GM12873 (cell line): ENCODE measurements at regions not wholly inside any gene's neighbourhood (a gene's known extent, or its start where the extent isn't known, plus 50 kb on each side); places are given as distances from the start of the nearest gene placed in this dataset.
A peak's percentile ranks its signal among the peaks of the same experiment; 100 is the strongest.

Experiments used
- TF ChIP-seq, protein P1 (sequence below): IDR thresholded peaks from 2 replicates; pipeline ENCODE4 v1.5.1; 2012; ENCODE audit warnings: low read depth, mild to moderate bottlenecking, moderate library complexity, low read length, control low read depth; ENCODE audit not compliant: insufficient read depth; ENCODE audit errors: missing control alignments

DNA sequence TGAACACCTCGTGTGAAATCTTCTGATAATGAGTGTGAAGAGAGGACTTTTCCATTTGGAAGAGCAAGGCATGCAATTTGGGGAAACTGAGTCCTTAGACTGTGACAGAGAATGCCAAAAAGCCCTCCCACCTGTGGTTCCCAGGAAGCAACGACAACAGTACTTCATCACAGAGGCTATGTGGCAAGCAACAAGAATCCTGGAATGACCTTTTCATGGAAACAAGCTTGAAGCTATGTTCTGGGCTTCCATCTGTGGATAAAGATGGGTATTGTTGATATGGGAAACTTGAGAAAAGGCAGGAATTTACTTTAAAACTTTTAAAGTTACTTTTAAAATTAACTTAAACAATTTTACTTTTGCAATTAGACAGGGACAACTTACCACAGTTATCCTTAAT lies 131.2 kb upstream of the ANKH start:
- TF ChIP-seq, protein P1, sequence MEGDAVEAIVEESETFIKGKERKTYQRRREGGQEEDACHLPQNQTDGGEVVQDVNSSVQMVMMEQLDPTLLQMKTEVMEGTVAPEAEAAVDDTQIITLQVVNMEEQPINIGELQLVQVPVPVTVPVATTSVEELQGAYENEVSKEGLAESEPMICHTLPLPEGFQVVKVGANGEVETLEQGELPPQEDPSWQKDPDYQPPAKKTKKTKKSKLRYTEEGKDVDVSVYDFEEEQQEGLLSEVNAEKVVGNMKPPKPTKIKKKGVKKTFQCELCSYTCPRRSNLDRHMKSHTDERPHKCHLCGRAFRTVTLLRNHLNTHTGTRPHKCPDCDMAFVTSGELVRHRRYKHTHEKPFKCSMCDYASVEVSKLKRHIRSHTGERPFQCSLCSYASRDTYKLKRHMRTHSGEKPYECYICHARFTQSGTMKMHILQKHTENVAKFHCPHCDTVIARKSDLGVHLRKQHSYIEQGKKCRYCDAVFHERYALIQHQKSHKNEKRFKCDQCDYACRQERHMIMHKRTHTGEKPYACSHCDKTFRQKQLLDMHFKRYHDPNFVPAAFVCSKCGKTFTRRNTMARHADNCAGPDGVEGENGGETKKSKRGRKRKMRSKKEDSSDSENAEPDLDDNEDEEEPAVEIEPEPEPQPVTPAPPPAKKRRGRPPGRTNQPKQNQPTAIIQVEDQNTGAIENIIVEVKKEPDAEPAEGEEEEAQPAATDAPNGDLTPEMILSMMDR = no peak

DNA sequence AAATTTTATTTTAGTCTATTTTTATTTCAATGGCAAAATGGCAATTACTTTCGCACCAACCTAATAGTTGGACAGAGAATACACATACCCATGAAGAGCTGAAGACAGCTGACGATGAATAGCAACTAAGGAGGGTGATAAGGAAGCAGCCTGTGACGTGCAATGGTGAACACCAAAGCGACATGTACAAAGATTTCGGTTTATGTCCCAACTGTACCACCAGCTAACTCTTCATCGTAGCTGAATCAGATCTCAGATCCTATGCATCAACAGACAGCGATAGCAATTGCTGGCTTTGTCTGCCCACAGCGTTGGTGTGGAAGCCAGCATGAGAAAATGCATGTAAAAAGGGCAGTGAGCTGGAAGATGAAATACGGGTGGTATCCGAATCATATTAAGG lies 130.6 kb upstream of the ANKH start:
- TF ChIP-seq, protein P1 = no peak

DNA sequence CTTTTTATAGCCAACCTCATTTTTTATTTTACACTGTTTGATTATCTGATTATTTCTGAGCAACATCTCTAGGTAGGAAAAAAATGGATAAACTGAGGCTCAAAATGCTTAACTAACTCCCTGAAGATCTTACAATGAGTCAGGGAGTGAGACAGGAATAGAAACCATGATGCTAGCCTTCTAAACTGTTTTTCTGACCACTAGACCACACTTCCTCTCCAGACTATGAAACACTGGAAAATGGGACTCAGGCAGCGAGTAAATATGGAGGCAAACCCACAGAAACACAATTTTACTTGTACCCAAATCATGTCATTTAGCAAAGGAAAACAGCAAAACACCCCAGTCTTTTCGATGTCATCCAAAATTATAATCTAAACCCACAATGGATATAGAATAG lies 129.9 kb upstream of the ANKH start:
- TF ChIP-seq, protein P1 = no peak

DNA sequence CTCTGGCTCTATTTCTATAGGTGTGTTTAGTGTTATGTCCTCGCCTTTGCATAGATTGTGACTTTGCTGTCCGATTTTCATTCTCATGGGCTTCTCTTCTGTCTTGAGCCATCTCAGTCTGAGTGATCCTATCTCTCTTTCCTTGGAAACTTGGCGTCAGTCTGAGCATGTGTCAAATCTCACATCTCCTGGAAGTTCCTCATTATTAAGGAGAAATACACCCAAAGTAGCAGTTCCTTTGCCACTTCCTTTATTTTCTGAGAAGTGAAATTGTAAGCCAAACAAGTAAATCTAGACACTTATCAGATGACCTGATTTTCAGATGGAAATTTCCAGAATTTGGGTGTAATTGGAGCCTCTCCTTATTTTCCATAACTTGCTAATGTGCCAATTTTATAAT lies 126.9 kb upstream of the ANKH start:
- TF ChIP-seq, protein P1 = no peak

DNA sequence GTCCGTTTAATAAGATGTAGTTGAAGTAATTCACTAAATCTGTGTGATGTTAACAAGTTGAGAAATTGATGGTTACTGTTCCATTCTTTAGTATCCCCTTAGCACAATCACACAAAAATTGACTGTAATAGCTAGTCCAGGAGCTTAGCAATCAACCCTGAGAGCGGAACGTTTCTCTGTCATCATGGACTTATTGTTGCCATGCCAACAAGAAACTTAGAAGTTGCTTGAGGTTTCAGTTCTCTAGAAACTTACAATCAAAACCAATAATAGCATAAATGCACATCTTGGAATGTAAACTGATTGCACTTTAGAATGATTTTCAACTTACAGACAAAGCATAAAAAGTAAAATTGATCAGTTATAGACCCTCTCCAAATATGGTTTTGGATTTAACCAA lies 125.4 kb upstream of the ANKH start:
- TF ChIP-seq, protein P1 = no peak

DNA sequence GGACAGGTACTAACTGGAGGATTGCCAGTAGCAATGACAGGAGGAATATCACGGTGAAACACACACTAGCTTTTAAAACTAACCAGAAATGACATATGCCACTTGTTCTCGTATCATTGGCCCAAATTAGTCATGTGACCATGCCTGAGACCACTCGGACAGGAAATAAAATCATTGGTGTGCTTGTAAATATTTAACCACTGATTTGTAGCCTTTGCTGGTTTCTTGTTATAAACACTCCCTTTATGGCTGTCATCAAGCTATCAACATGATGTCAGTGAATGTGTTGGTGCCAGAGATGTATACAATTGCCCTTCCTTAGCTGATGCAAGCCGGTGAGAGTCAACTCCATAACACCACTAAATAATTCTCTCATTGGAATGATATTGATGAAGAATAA lies 123.7 kb upstream of the ANKH start:
- TF ChIP-seq, protein P1 = no peak

DNA sequence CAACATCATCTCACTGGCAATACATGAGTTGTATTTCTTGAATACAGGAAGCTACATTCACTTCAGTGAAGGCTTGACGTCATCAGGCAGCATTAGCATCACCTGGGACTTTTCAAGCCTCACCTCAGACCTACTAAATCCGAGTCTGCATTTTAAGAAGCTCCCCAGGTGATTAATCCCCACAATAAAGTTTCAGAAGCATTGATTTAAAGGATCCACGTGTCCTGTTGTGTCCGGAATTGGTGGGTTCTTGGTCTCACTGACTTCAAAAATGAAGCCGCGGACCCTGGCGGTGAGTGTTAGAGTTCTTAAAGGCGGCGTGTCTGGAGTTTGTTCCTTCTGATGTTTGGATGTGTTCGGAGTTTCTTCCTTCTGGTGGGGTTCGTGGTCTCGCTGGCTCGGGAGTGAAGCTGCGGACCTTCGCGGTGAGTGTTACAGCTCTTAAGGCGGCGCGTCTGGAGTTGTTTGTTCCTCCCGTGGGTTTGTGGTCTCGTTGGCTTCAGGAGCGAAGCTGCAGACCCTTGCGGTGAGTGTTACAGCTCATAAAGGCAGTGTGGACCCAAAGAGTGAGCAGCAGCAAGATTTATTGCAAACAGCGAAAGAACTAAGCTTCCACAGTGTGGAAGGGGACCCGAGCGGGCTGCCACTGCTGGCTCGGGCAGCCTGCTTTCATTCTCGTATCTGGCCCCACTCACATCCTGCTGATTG lies 121.3 kb upstream of the ANKH start:
- TF ChIP-seq, protein P1 = peak; percentile 26
